K562 (cell line): ENCODE measurements at regions not wholly inside any gene's neighbourhood (a gene's known extent, or its start where the extent isn't known, plus 50 kb on each side); places are given as distances from the start of the nearest gene placed in this dataset.

Experiments used
- ARID4B ChIP-seq: sonication (generic); formaldehyde crosslinking; IDR thresholded peaks from 2 replicates; pipeline ENCODE4 v1.8.0; 2022; ENCODE audit warnings: mild to moderate bottlenecking, missing genetic modification reagents
- FOXP1 ChIP-seq: sonication (generic); formaldehyde crosslinking; IDR thresholded peaks from 2 replicates; pipeline ENCODE4 v1.8.0; 2022; ENCODE audit warnings: mild to moderate bottlenecking, missing genetic modification reagents
- KLF1 ChIP-seq: fragments of 450-650 bp; IDR thresholded peaks from 2 replicates; pipeline ENCODE4 v1.6.1; 2016; ENCODE audit warnings: missing genetic modification characterization, missing compliant biosample characterization
- MBD1 ChIP-seq: fragments of 250-450 bp; sonication (Bioruptor Pico); IDR thresholded peaks from 2 replicates; pipeline ENCODE4 v1.8.0; 2022; ENCODE audit warnings: inconsistent platforms
- MCM3 ChIP-seq: fragments of 450-650 bp; IDR thresholded peaks from 2 replicates; pipeline ENCODE4 v1.6.1; 2016
- NR2F6 ChIP-seq: fragments of 450-650 bp; formaldehyde crosslinking; IDR thresholded peaks from 2 replicates; pipeline ENCODE4 v1.4.0; 2020; ENCODE audit warnings: mild to moderate bottlenecking
- POLR3A ChIP-seq: IDR thresholded peaks from 2 replicates; pipeline ENCODE4 v1.6.1; 2011; ENCODE audit warnings: borderline replicate concordance, mild to moderate bottlenecking, moderate library complexity; ENCODE audit not compliant: insufficient read length, insufficient read depth; ENCODE audit errors: extremely low read depth
- RAD21 ChIP-seq, 2 experiments: fragments of 250-450 bp in 1 of 2; fragments of 450-650 bp in 1 of 2; sonication (Bioruptor Pico) in 1 of 2; formaldehyde crosslinking in 1 of 2; IDR thresholded peaks in 1 of 2; conservative IDR thresholded peaks in 1 of 2; 2 replicates each; pipeline versions ENCODE4 v1.4.0 to v1.8.0; 2020 to 2022; ENCODE audit warnings: mild to moderate bottlenecking in 2 of 2, moderate library complexity in 1 of 2
- RBM39 ChIP-seq: fragments of 200-400 bp; formaldehyde crosslinking; optimal IDR thresholded peaks from 2 replicates; pipeline ENCODE3; 2018; ENCODE audit warnings: low read depth, low read length
- SREBF1 ChIP-seq: fragments of 150-350 bp; IDR thresholded peaks from 2 replicates; pipeline ENCODE4 v1.6.1; 2014; ENCODE audit warnings: antibody characterized with exemption, low read depth, low read length, borderline replicate concordance
- ZC3H8 ChIP-seq: fragments of 450-650 bp; IDR thresholded peaks from 2 replicates; pipeline ENCODE4 v1.6.1; 2017
- ZNF217 ChIP-seq: sonication (generic); formaldehyde crosslinking; IDR thresholded peaks from 2 replicates; pipeline ENCODE4 v1.8.0; 2022; ENCODE audit warnings: mild to moderate bottlenecking, missing genetic modification reagents
- TF ChIP-seq, protein P1 (sequence below): sonication (generic); formaldehyde crosslinking; IDR thresholded peaks from 2 replicates; pipeline ENCODE4 v1.8.1; 2022; ENCODE audit warnings: missing genetic modification reagents
- TF ChIP-seq, protein P2 (sequence below): sonication (generic); formaldehyde crosslinking; IDR thresholded peaks from 2 replicates; pipeline ENCODE4 v1.5.0; 2020; ENCODE audit warnings: missing genetic modification reagents

- TF ChIP-seq RAD21 (CRISPR knock-in tag; conservative IDR thresholded peaks at IDR 0.05 in 1 of 2, IDR thresholded peaks at IDR 0.05 in 1 of 2) = no peak
- peak; percentile 39; the same call in 1 of the 2 replicates for TF ChIP-seq KLF1
- TF ChIP-seq MCM3 = peak; percentile 69; the same call in 1 of the 2 replicates
- TF ChIP-seq NR2F6 = 0 out of 2 replicates have a peak, but pooled peaks have one; percentile 49
- no peak for TF ChIP-seq SREBF1
- TF ChIP-seq POLR3A = no peak
- TF ChIP-seq ZNF217 = no peak
- TF ChIP-seq FOXP1 (CRISPR knock-in tag) = 0 out of 2 replicates have a peak, but pooled peaks have one; percentile 20
- TF ChIP-seq RBM39 = no peak
- TF ChIP-seq, protein P1, sequence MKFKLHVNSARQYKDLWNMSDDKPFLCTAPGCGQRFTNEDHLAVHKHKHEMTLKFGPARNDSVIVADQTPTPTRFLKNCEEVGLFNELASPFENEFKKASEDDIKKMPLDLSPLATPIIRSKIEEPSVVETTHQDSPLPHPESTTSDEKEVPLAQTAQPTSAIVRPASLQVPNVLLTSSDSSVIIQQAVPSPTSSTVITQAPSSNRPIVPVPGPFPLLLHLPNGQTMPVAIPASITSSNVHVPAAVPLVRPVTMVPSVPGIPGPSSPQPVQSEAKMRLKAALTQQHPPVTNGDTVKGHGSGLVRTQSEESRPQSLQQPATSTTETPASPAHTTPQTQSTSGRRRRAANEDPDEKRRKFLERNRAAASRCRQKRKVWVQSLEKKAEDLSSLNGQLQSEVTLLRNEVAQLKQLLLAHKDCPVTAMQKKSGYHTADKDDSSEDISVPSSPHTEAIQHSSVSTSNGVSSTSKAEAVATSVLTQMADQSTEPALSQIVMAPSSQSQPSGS (CRISPR knock-in tag) = peak; percentile 79; the same call in 1 of the 2 replicates
- 0 out of 2 replicates have a peak, but pooled peaks have one; percentile 14 for TF ChIP-seq ARID4B (CRISPR knock-in tag)
- TF ChIP-seq MBD1 = no peak
- TF ChIP-seq ZC3H8 = no peak
- TF ChIP-seq, protein P2, sequence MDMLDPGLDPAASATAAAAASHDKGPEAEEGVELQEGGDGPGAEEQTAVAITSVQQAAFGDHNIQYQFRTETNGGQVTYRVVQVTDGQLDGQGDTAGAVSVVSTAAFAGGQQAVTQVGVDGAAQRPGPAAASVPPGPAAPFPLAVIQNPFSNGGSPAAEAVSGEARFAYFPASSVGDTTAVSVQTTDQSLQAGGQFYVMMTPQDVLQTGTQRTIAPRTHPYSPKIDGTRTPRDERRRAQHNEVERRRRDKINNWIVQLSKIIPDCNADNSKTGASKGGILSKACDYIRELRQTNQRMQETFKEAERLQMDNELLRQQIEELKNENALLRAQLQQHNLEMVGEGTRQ (CRISPR knock-in tag) = 0 out of 2 replicates have a peak, but pooled peaks have one; percentile 5
- TF ChIP-seq, all 486 proteins: peak for 19
Observed at GRCh38 chr22:22182218-22182989, 62.2 kb upstream of the VPREB1 start (continued).
